ENCODE measurements at regions not wholly inside any gene's neighbourhood (a gene's known extent, or its start where the extent isn't known, plus 50 kb on each side); places are given as distances from the start of the nearest gene placed in this dataset.
"Not testable (repeated sequence)": the region's sequence is repeated elsewhere in the genome, so short reads cannot be mapped to it uniquely, and the experiment has no call there.

- no peak for TF ChIP-seq CTCF (IDR thresholded peaks at IDR 0.05)
- TF ChIP-seq EP300 (IDR thresholded peaks at IDR 0.05): no peak
- no peak for TF ChIP-seq POLR2A (IDR thresholded peaks at IDR 0.05)
- TF ChIP-seq POLR2AphosphoS5 (IDR thresholded peaks at IDR 0.05): no peak
- ATAC-seq: no peak
- Histone ChIP-seq H3K36me3 (no peaks in the 10 kb centered on the region), H3K27ac (no peak overlapping the region), H3K9me3 (peaks cover 0 to 19% (median 0%) of the 10 kb centered on the region in 3 donors), H3K4me1 (no peaks in the 10 kb centered on the region), H3K4me3 (no peak overlapping the region), H3K27me3 (no peaks in the 10 kb centered on the region)
These were observed 221.3 kb upstream of the MSX2 start for GRCh38 chr5:174503086-174503460.

- H3K27me3 ChIP-seq: no peaks in the 10 kb centered on the region
- no peak for ATAC-seq
- no peak overlapping the region for H3K27ac ChIP-seq
- TF ChIP-seq CTCF (IDR thresholded peaks at IDR 0.05) (no peak), POLR2AphosphoS5 (IDR thresholded peaks at IDR 0.05) (no peak), EP300 (IDR thresholded peaks at IDR 0.05) (no peak), POLR2A (IDR thresholded peaks at IDR 0.05) (no peak)
- H3K4me3 ChIP-seq: no peak overlapping the region
- H3K9me3 ChIP-seq: peaks cover 0 to 13% (median 0%) of the 10 kb centered on the region in 3 donors
- 53 to 64% methylated on average over 5 to 9 of the region's 17 CpGs for whole genome bisulfite sequencing, 2 donors (ENCODE audit: low coverage in 1 of 2)
- H3K36me3 ChIP-seq: no peaks in the 10 kb centered on the region
- no peaks in the 10 kb centered on the region for H3K4me1 ChIP-seq
These were observed 220.7 kb upstream of the MSX2 start for GRCh38 chr5:174503461-174504265.

GRCh38 chr5:174504266-174504726 lies 220.1 kb upstream of the MSX2 start:
- H3K36me3 ChIP-seq: no peaks in the 10 kb centered on the region
- WGBS, 2 donors (ENCODE audit: low coverage in 1 of 2): 62 to 64% methylated on average over 6 to 9 of the region's 9 CpGs
- TF ChIP-seq POLR2A (IDR thresholded peaks at IDR 0.05): no peak
- no peak overlapping the region for H3K4me3 ChIP-seq
- no peaks in the 10 kb centered on the region for H3K27me3 ChIP-seq
- H3K27ac ChIP-seq: no peak overlapping the region
- H3K9me3 ChIP-seq: peaks cover 0 to 6% (median 0%) of the 10 kb centered on the region in 3 donors
- no peak for ATAC-seq
- H3K4me1 ChIP-seq: no peaks in the 10 kb centered on the region

GRCh38 chr5:174505621-174506020 lies 218.8 kb upstream of the MSX2 start:
- ATAC-seq: no peak
- Histone ChIP-seq H3K36me3 (no peaks in the 10 kb centered on the region), H3K27ac (no peak overlapping the region), H3K9me3 (no peaks in the 10 kb centered on the region), H3K4me3 (no peak overlapping the region), H3K27me3 (peaks cover 7% of the 10 kb centered on the region), H3K4me1 (no peaks in the 10 kb centered on the region)
- no peak for TF ChIP-seq POLR2AphosphoS5 (IDR thresholded peaks at IDR 0.05)
- no peak for TF ChIP-seq EP300 (IDR thresholded peaks at IDR 0.05)
- no peak for TF ChIP-seq CTCF (IDR thresholded peaks at IDR 0.05)
- TF ChIP-seq POLR2A (IDR thresholded peaks at IDR 0.05): no peak
- WGBS, 2 donors (ENCODE audit: low coverage in 1 of 2): 40 to 52% methylated on average over 3 to 4 of the region's 4 CpGs

- not testable (repeated sequence) for H3K9me3 ChIP-seq, H3K4me1 ChIP-seq, H3K27ac ChIP-seq, ATAC-seq, H3K4me3 ChIP-seq, H3K36me3 ChIP-seq
- peaks cover 21% of the 10 kb centered on the region for H3K27me3 ChIP-seq
- 69 to 87% methylated on average over 5 of the region's 11 CpGs for WGBS, 2 donors (ENCODE audit: low coverage in 1 of 2)
These were observed 213.5 kb upstream of the MSX2 start for GRCh38 chr5:174510782-174511453.

Data from gastroesophageal sphincter (tissue), 4 donors.